SU-DHL-6 (cell line): ENCODE measurements at regions not wholly inside any gene's neighbourhood (a gene's known extent, or its start where the extent isn't known, plus 50 kb on each side); places are given as distances from the start of the nearest gene placed in this dataset.

Experiments used
- EZH2phosphoT487 ChIP-seq: fragments of 200-600 bp; sonication (generic), shearing (Covaris generic); conservative IDR thresholded peaks from 2 replicates; pipeline ENCODE4 v1.6.1; 2018; ENCODE audit warnings: mild to moderate bottlenecking, antibody characterized with exemption, low read length, moderate library complexity, mixed read lengths
- TF ChIP-seq, protein P1 (sequence below): fragments of 200-600 bp; sonication (generic); IDR thresholded peaks from one replicate; pipeline ENCODE4 v1.5.1; 2017; ENCODE audit warnings: antibody characterized with exemption, mild to moderate bottlenecking, low read length, moderate library complexity; ENCODE audit not compliant: insufficient read depth, poor library complexity, severe bottlenecking

DNA sequence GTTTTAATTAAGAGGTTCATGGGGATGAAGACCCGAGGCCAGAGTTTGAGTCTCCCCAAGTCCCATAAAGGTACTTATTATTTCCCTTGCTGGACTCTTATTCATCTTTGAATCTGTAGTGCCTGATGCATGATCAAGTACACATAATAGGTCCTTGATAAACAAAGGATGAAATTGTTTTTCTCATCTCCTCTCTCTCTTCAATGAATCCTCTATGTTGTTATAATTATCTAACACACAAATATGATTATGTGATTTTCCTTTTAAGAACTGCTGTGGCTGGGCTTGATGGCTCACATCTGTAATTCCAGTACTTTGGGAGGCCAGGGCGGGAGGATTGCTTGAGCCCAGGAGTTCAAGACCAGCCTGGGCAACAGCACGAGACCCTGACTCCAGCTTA is 117.7 kb downstream of the BAMBI start:
- TF ChIP-seq, protein P1, sequence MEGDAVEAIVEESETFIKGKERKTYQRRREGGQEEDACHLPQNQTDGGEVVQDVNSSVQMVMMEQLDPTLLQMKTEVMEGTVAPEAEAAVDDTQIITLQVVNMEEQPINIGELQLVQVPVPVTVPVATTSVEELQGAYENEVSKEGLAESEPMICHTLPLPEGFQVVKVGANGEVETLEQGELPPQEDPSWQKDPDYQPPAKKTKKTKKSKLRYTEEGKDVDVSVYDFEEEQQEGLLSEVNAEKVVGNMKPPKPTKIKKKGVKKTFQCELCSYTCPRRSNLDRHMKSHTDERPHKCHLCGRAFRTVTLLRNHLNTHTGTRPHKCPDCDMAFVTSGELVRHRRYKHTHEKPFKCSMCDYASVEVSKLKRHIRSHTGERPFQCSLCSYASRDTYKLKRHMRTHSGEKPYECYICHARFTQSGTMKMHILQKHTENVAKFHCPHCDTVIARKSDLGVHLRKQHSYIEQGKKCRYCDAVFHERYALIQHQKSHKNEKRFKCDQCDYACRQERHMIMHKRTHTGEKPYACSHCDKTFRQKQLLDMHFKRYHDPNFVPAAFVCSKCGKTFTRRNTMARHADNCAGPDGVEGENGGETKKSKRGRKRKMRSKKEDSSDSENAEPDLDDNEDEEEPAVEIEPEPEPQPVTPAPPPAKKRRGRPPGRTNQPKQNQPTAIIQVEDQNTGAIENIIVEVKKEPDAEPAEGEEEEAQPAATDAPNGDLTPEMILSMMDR: no peak
- TF ChIP-seq EZH2phosphoT487: no peak
